HG03558 (cell line): ENCODE measurements at regions not wholly inside any gene's neighbourhood (a gene's known extent, or its start where the extent isn't known, plus 50 kb on each side); places are given as distances from the start of the nearest gene placed in this dataset.
"Not testable (repeated sequence)": the region's sequence is repeated elsewhere in the genome, so short reads cannot be mapped to it uniquely, and the experiment has no call there.

ENCODE experiments used
- ATAC-seq: cut with Tn5 transposase; IDR thresholded peaks from one replicate; pipeline ENCODE4 v1.9.1; 2021; ENCODE audit warnings: moderate number of reproducible peaks; ENCODE audit not compliant: unreplicated experiment; ENCODE audit errors: extremely low read depth

DNA sequence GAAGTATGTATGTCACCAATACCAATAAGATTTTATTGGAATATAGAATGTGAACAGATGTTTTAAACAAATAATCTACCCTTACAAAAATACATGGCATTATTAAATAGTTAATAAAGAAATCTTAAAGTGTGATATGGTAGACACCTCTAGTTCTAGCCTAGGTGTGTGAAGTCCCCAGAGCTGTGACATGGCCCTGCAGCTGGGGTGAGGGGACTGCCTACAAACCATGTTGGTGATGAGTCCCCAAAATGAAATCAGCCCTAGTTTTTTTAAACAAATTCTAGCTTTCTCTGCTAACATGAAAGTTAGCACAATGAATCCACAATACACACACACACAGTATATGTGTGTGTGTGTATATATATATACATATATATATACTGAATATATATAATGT is 195.1 kb upstream of the RPS23 start:
- no peak for ATAC-seq

DNA sequence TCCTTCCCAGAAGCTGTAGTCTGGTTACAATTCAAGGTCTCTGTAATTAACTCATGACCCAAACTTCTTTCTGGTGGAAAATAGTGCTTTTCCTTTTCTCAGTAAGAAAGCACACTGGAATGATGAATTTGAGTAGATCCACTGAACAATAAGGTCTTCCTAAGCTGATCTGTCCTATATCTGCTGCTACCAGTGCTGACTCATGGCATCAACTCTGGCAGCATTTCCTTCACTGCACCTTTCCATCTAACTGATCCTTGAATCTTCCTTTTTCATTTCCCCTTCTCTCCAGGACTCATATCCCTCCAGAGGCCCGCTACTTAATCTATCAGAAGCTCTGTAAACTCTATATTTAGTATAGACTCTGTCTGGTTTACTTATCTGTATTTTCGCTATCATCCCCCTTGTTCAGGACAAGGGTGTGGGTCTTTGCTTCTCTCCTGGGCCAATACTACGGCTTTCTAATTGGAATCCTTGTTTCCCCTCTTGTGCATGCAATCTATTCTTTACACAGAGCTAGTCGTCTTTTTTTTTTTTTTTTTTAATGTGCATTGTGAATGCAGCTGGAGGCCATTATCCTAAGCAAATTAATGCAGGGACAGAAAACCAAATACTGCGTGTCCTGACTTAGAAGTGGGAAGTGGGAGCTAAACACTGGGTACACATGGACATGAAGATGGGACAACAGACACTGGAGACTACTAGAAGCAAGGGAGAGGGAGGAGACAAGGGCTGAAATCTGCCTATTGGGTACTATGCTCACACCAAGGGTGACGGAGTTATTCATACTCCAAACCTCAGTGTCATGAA is 192.2 kb upstream of the RPS23 start:
- ATAC-seq = no peak

DNA sequence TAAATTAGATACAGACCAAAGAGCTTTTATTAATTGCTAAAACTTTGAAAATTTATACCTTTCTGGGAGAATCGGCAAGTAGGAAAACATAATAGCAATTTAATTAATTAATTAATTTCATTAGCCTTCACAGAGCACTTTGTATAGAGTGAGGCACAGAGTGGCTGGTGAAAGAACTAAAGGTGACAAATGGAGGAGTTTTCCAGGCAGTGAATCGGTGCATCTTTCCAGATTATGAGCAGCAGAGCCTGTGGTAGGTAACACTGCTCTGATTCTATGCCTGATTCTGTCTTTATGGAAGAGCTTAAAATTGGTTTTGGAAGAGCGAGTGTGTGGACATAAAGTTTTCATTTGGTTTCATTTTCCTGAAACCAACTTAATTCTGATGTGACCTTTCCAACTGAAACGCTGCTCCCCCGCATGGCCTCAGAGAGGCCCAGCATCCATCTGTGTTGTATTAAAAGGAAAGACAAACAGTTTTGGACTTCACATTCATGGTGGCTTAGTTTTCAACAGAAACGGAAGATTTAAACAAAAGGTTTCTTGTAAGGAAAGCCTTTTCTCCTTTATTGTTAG is 188.9 kb upstream of the RPS23 start:
- no peak for ATAC-seq

DNA sequence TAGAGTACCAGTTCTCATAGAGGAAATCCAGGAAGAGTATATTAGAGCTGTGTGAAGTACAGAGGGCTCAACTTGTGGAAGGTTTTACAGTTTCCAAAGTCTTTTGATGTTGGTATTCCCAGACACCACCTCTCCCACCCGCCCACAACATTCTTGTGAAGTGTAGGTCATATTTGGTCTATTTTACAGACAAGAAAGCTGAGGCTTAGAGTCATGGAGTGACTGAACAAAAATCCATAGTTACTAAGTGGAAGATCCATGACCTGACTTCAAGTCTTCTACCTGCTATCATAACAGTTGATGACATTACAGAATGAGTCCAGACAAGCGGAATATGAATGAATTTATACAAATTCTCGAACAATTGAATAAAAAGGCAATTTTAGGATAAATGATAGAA is 187.1 kb upstream of the RPS23 start:
- no peak for ATAC-seq

DNA sequence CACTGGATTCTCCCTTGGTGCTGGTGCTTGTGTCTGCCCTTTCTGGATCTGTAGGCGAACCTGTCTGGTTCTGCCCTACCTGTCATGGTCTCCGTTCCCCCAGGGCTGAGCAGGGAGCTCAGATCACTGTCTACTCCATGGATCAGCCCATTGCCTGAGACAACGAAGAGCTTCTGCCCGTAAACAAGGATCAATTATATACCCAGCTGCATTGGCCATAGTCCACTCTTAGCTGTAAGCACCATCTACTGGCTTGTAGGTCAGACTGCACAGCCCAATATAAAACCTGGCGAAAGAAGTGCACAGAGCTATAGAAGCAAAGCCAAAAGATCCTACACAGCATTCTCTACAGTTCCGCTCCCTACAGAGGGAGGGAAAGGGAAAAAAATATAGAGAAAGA is 181.5 kb upstream of the RPS23 start:
- ATAC-seq = no peak

DNA sequence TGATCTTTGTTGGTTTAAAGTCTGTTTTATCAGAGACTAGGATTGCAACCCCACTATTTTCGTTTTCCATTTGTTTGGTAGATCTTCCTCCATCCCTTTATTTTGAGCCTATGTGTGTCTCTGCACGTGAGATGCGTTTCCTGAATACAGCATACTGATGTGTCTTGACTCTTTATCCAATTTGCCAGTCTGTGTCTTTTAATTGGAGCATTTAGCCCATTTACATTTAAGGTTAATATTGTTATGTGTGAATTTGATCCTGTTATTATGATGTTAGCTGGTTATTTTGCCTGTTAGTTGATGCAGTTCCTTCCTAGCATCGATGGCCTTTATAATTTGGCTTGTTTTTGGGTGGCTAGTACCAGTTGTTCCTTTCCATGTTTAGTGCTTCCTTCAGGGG is 177.2 kb upstream of the RPS23 start:
- not testable (repeated sequence) for ATAC-seq

DNA sequence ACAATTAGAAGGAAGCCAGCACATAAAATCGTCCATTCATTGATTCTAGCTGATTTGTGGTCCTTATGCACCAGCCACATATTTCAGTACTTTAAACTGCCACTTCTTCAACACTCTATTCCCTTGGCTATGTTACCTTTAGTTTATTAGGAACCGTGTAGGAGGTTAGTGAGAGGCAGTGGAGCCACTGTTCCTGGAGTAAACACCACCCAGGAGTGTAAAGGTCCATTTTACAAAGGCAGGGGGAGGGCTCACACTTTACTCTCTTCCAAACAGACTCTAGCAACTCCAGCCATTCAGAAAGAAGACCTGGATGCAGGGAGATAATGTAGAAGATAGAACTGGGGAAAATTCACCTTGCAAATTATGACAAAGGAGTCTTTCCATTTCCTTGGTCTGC is 170.2 kb upstream of the RPS23 start:
- no peak for ATAC-seq

DNA sequence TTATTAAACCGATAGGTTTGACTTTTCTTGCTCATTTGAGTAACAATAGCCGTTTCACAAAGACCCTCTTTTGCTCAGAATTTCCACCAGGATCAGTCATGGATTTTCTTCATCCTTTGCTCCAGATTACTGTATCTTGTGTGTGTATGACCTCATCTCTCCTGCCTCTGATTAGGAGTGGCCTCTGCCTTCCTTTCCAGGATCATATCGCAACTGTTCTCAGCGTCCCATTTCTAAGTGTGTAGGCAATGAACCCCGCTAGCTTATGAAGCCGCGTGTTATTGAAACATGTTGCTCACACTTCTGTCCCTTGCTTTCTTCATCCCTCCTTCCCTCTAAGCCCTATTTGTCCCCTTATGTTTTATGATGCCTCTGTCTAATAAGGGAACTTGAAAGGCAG is 169.8 kb upstream of the RPS23 start:
- no peak for ATAC-seq

DNA sequence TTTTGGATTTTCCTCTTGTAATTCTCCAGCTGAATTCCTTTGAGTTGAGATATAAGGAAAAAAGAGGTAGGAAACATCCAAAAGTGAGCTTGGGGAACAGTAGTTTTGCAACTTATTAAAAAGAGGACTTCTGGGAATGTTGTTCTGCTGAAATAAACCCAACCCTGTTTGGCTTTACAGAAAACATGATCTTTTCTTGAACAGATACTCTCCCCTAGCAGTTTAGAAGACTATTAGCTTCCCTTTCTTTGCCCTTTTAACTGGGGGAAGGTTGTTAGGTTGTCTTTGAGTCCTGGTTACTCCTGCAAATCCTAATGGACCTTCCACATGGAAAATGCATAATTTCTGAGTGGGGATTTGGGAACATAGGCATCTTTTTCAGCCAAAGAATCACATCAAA is 168.7 kb upstream of the RPS23 start:
- ATAC-seq = no peak

DNA sequence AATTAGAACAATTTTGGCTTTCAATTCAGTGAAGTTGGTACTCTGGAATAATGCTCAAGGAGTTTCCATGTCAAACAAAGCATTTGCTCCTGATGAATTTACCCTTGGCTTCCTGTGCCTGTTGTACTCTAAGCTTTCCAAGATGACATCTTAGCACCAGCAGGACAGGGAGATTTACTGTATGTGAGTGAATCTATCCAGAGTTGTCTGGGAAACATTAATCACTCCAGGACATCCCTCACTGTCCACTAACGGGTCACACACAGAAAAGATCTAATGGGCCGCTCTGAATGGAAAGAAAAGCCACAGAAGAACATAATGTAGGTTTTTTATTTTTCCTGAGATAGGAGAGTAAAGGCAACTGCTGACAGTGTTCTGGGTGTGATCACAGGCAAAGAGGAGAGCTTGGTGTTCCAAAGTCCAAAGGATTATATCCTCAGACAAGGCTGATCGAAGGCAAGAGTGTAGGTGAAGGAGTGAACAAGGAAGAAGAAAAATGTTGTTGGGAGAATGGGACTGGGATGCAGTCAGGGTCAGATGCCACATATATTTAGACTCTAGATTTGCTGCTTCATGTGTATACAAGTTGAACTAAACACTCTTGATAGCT is 167.7 kb upstream of the RPS23 start:
- no peak for ATAC-seq

DNA sequence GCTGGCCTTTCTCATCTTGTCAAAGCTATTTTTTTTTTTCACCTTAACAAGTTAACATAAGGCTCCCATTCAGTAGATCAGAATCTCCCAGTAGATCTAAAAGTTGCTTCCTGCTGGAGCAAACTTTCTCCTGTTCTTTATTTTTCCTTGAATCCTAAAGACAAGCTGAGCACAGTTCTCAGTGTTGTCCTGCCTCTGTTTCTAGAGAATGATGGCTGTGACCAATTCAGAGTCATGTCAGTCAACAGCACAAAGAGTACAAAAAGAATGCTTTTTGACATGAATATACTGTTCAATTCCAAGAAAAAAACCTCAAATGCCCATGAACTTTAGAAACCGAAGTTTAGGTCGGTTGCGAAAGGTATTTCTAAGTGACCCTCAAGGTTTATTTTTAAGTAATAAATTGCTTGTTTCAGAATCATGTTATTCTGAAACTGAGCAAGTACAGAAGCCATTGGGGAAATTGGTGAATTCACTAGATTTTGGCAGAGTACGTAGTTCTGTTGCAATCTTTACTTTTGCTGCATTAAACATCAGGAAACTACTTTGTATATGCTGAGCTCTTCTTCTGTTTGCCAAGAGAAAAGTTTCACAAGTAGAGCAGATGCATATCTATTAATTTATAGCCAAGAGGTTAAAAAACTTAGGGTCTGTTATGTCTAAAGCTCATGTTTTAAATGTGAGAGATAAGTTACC is 161.7 kb upstream of the RPS23 start:
- ATAC-seq = no peak

DNA sequence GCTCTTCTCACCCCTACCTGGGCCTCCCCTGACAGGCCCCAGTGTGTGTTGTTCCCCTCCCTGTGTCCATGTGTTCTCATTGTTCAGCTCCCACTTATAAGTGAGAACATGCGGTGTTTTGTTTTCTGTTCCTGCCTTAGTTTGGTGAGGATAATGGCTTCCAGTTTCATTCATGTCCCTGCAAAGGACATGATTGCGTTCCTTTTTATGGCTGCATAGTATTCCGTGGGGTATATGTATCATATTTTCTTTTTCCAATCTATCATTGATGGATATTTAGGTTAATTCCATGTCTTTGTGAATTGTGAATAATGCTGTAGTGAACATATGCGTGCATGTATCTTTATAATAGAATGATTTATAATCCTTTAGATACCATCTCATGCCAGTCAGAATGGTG is 159.4 kb upstream of the RPS23 start:
- not testable (repeated sequence) for ATAC-seq

DNA sequence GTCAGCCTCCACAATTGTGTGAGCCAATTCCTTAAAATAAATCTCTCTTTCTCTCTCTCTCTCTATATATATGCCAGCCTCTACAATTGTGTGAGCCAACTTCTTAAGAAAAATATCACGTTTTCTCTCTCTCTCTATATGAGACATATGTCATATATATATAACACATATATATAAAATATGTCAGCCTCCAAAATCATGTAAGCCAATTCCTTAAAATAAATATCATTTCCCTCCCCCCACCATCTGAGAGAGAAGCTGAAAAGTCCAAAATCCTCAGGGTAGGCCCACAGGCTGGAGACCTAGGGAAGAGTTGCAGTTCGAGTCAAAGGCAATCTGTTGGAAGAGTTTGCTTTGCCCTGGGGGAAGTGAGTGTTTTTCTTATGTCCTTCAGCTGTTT is 158.1 kb upstream of the RPS23 start:
- ATAC-seq = no peak

DNA sequence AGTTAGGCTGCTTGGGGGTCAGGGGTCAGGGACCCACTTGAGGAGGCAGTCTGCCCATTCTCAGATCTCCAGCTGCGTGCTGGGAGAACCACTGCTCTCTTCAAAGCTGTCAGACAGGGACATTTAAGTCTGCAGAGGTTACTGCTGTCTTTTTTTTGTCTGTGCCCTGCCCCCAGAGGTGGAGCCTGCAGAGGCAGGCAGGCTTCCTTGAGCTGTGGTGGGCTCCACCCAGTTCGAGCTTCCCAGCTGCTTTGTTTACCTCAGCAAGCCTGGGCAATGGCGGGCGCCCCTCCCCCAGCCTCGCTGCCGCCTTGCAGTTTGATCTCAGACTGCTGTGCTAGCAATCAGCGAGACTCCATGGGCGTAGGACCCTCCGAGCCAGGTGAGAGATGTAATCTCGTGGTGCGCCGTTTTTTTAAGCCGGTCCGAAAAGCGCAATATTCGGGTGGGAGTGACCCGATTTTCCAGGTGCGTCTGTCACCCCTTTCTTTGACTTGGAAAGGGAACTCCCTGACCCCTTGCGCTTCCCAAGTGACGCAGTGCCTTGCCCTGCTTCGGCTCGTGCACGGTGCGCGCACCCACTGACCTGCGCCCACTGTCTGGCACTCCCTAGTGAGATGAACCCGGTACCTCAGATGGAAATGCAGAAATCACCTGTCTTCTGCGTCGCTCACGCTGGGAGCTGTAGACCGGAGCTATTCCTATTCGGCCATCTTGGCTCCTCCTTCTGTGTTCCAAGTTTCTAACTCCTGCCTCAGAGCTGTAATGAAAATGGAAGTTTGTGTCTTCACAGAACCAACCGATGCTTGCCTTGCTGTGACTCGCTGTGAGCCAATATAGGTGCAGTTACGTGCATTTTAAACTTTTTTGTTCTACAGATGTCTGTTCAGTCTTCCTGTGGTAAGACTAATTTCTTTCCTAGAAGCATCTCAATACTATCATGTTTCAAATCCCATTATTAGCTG is 156.8 kb upstream of the RPS23 start:
- ATAC-seq = not testable (repeated sequence)

DNA sequence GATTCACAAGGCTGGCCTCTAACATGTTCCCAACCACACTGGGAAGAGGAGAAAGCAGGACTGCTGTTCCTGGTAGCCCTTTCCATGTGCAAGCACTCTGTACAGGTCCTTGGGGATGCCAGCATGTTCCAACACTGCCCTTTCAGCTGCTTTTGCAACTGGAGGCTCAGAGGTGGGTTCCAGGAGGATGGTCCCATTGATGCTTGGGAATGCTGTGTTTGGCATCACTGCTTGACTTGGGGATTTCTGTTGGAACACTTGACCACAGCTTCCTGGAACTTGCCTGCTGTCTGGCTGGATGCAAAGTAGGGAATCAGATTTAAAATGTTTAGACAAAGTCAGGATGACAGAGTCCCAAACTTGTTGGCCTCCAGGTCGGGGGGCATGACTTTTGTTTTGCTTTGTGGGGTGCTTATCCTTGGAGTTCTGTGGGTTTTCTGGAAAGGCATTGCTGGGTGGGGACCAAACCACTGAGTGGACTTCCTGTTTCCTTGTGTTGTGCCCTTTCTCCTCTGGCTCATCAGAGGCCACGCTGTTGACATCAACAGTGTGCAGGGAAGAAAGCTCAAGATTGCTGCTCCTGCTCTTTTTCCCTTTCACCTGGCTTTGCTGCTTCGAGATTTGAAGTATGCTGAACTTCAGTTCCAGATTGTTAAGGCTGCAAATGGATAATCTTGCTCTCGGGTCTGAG is 148.5 kb upstream of the RPS23 start:
- no peak for ATAC-seq

DNA sequence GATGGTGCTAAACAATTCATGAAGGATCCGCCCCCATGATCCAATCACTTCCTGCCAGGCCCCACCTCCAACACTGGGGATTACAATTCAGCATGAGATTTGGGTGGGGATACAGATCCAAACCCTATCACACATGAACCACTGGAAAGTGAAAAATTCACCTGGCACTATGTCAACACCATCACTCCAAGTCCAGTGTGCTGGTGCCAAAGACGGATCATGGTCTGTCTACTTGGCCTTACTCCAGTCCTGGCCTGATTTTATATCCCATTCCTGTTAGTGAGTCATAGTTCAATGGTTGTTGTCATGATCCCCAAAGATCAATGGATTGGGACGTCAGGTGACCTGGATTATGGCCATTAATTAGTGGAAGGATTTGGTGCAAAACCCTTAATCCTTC is 147.4 kb upstream of the RPS23 start:
- ATAC-seq = no peak

DNA sequence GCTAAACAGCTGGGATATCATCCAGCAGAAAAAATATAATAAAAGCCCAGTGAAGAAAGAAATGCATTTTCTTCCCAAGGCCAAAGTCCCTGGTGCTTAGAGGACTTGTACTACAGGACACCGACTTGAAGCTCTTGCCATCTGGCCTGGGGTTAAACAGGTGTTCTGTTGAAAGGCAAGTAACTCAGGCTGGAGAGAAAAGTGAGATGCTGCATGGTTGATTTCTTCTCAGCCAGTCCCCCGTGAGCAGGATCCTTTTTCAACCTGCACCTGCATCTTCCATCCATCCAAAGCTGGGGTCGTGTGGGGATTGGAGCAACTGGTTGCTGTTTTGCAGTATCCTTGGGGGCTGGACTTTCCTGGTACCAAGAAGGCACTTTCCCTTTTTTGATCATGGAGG is 146.1 kb upstream of the RPS23 start:
- no peak for ATAC-seq

DNA sequence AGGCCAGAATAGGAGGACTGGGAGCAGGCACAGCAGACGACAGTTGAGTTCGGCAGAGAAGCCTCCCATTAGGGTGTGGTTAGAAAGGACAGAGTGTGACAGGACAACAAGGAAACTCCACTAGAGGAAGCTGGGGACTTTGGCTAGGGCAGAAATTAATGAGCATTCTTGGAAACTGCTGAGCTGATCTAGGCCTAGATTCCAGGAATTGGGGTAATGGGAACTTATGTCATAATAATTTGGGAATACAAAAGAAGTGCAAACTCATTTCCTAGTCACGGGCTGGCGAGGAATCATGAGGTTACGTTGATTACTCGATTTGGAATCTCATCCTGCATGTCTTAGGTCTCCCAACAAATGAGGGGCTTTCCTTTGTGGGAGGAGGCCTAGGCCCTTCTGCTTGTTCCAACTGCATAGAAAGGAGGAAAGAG is 144.6 kb upstream of the RPS23 start:
- ATAC-seq = no peak

DNA sequence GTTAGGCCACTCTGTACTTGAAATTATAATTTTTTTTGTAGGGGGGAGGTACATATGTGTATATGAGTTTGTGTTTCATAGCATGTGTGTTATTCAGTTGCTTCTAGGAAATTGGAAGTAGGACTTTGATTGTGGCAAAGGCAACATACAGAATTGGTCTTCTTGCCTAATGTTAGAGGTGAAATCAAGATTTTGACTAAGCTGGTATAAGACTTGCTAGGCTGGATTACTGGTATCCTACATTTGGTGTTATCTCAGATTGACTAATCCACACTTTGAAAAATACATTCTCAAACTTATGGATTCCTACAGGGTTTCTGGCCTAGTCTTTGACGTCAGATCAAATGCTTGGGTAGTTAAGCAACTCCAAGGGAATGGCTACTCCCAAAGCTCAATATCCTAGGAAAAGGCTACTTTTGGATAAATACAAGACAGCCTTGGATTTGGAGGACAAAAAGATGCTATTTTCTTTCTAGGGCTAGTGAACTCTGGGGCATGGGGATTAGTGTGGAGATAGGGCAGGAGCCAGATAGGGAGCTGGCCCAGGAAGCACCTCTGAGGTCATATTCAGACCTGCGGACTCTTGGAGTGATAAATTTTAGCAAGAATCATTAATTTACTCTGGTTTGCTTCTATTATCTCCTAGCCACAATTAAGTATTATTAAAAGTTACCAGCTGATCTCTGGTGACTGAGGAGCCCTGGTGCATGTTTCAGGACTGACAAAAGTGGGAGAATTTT is 144.0 kb upstream of the RPS23 start:
- no peak for ATAC-seq
